Activated CD4-positive, alpha-beta T cell treated with anti-CD3 and anti-CD28 coated beads for 36 hours (primary cell): ENCODE measurements at regions not wholly inside any gene's neighbourhood (a gene's known extent, or its start where the extent isn't known, plus 50 kb on each side); places are given as distances from the start of the nearest gene placed in this dataset.

Source experiments
- ATAC-seq: fragments of 200-7000 bp; cut with Tn5 transposase; one replicate; pipeline ENCODE4 v1.10.0; 2021; ENCODE audit warnings: mild to moderate bottlenecking, moderate library complexity
- CTCF ChIA-PET: fragments of 350-600 bp; sonication (Branson Sonifier 250); formaldehyde crosslinking; loops from one replicate; lab custom pipeline; 2021; ENCODE audit warnings: antibody characterized with exemption; lab: Charles Lee
- POLR2A ChIA-PET: fragments of 350-600 bp; sonication (Branson Sonifier 250); formaldehyde crosslinking; loops from one replicate; lab custom pipeline; 2021; ENCODE audit warnings: antibody characterized with exemption, inconsistent platforms; lab: Charles Lee
- DNase-seq: peaks from one replicate; pipeline ENCODE4 v3.0.0-alpha.2; 2020
- H3K27ac Mint-ChIP-seq: one replicate; pipeline ENCODE4 v1.8.0; 2021; ENCODE audit warnings: mixed read lengths
- H3K27me3 Mint-ChIP-seq: one replicate; pipeline ENCODE4 v1.8.0; 2021; ENCODE audit warnings: mixed read lengths
- H3K36me3 Mint-ChIP-seq: one replicate; pipeline ENCODE4 v1.8.0; 2021; ENCODE audit warnings: low read depth, mixed read lengths
- H3K4me1 Mint-ChIP-seq: one replicate; pipeline ENCODE4 v1.8.0; 2021; ENCODE audit warnings: mixed read lengths
- H3K4me3 Mint-ChIP-seq: one replicate; pipeline ENCODE4 v1.8.0; 2021; ENCODE audit warnings: mild to moderate bottlenecking, moderate library complexity, mixed read lengths
- H3K9me3 Mint-ChIP-seq: one replicate; pipeline ENCODE4 v1.8.0; 2021; ENCODE audit warnings: low read depth, mixed read lengths
- intact Hi-C, 2 experiments: fragments of 100-400 bp; cut with DNase I in 1 of 2; cut with micrococcal nuclease in 1 of 2; formaldehyde crosslinking; loops; one replicate each; pipeline versions ENCODE4 v1.14.2 to v1.15.1; 2022 to 2024; cut with DNase I, micrococcal nuclease

GRCh38 chr10:84801916-84802315 lies 473.5 kb downstream of the CCSER2 start:
- ATAC-seq = no peak
- DNase-seq = no peak
- Mint-ChIP-seq H3K4me3 (no peak overlapping the region), H3K27me3 (peaks cover 7% of the 10 kb centered on the region), H3K27ac (no peak overlapping the region), H3K4me1 (no peaks in the 10 kb centered on the region), H3K36me3 (no peaks in the 10 kb centered on the region), H3K9me3 (no peaks in the 10 kb centered on the region)
- POLR2A ChIA-PET = no interaction called here
- CTCF ChIA-PET = no interaction called here
- intact Hi-C loops = no loop called here

DNA sequence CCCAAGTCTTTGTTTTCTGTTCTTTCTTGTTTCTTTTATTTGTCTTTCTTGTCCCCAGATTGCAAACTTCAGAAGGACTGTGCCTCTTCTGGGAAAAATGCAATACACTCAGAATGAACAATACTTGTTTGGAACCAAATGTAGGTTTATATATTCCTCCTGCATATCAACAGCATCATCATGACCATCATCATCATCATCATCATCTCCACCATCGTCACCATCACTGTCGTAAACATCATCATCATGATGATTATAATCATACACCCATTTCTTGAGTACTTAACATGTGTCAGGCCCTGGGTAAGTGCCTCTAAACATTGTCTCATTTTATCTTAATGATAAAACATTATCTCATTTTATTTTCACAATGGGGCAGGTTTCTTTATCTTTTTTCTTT lies 476.8 kb downstream of the CCSER2 start:
- Mint-ChIP-seq H3K4me1 (no peaks in the 10 kb centered on the region), H3K4me3 (no peak overlapping the region), H3K9me3 (no peaks in the 10 kb centered on the region), H3K27ac (no peak overlapping the region), H3K36me3 (no peaks in the 10 kb centered on the region), H3K27me3 (peaks cover 5% of the 10 kb centered on the region)
- CTCF ChIA-PET = no interaction called here
- ATAC-seq (no peak), DNase-seq (no peak)
- POLR2A ChIA-PET = no interaction called here
- intact Hi-C loops = no loop called here

DNA sequence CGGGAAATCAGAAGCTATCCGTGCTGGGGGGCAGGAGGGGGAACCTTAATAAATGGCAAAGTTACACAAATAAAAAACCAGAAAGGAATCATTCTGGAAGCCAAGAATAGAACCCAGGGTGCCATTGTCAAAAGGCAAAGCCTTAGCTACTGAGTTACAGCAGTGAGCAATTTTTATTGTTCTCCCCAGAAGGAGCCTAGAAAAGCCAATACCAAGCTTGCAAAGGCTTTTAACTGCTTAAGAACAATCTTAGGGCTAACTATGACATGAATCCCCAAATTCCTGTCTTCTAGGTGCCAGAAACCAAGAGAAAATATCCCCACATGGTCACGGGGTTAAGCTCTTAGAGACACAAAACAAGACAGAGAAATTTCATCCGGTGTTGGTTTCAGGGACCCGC lies 482.7 kb downstream of the CCSER2 start:
- Mint-ChIP-seq H3K36me3 (no peaks in the 10 kb centered on the region), H3K4me1 (no peaks in the 10 kb centered on the region), H3K9me3 (no peaks in the 10 kb centered on the region), H3K27ac (no peak overlapping the region), H3K4me3 (no peak overlapping the region), H3K27me3 (no peaks in the 10 kb centered on the region)
- DNase-seq = no peak
- intact Hi-C loops = no loop called here
- no peak for ATAC-seq
- ChIA-PET CTCF (no interaction called here), POLR2A (no interaction called here)

DNA sequence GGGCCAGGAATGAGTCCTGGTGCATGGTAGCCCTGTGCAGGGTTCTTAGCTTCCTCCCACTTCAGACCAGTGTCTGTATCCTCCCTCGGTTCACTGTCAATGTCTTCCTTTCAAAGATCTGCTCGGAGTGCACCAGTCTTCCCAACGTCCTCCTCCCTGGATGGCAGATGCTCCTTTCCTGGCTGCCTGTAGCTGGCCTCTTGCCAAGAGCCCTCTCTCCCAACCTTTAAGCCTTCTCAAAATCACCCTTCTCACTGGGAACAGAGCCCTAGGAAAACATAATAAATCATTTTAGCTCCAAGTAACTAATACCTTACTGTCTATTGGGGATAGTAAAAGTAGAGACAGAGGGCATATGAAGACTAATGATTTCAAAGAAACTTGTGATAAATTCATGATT lies 490.6 kb downstream of the CCSER2 start:
- no peaks in the 10 kb centered on the region for H3K9me3 Mint-ChIP-seq
- H3K4me3 Mint-ChIP-seq = no peak overlapping the region
- H3K27me3 Mint-ChIP-seq = peaks cover 4% of the 10 kb centered on the region
- no peaks in the 10 kb centered on the region for H3K36me3 Mint-ChIP-seq
- H3K4me1 Mint-ChIP-seq = no peaks in the 10 kb centered on the region
- ATAC-seq = no peak
- intact Hi-C loops = no loop called here
- ChIA-PET POLR2A (no interaction called here), CTCF (interaction anchor here (1.1 kb wide), 1 partner anchor 38 kb away, joined by 4 read pairs; no protein-coding TSS in a partner anchor)
- DNase-seq = no peak
- H3K27ac Mint-ChIP-seq = no peak overlapping the region

GRCh38 chr10:84820120-84820519 lies 491.7 kb downstream of the CCSER2 start:
- peaks cover 6% of the 10 kb centered on the region for H3K27me3 Mint-ChIP-seq
- no peak for DNase-seq
- H3K36me3 Mint-ChIP-seq = no peaks in the 10 kb centered on the region
- H3K27ac Mint-ChIP-seq = no peak overlapping the region
- no peak for ATAC-seq
- ChIA-PET CTCF (interaction anchor here (0.5 kb wide), 1 partner anchor 11 kb away, joined by 4 read pairs; no protein-coding TSS in a partner anchor), POLR2A (no interaction called here)
- no peaks in the 10 kb centered on the region for H3K4me1 Mint-ChIP-seq
- no peak overlapping the region for H3K4me3 Mint-ChIP-seq
- H3K9me3 Mint-ChIP-seq = no peaks in the 10 kb centered on the region
- intact Hi-C loops = no loop called here

- H3K4me1 Mint-ChIP-seq = no peaks in the 10 kb centered on the region
- H3K4me3 Mint-ChIP-seq = no peak overlapping the region
- H3K27me3 Mint-ChIP-seq = peaks cover 6% of the 10 kb centered on the region
- POLR2A ChIA-PET = no interaction called here
- H3K9me3 Mint-ChIP-seq = no peaks in the 10 kb centered on the region
- H3K36me3 Mint-ChIP-seq = no peaks in the 10 kb centered on the region
- no peak for DNase-seq
- ATAC-seq = no peak
- H3K27ac Mint-ChIP-seq = no peak overlapping the region
- CTCF ChIA-PET = no interaction called here
- intact Hi-C loops = no loop called here
These were observed 492.2 kb downstream of the CCSER2 start for GRCh38 chr10:84820596-84820995.

DNA sequence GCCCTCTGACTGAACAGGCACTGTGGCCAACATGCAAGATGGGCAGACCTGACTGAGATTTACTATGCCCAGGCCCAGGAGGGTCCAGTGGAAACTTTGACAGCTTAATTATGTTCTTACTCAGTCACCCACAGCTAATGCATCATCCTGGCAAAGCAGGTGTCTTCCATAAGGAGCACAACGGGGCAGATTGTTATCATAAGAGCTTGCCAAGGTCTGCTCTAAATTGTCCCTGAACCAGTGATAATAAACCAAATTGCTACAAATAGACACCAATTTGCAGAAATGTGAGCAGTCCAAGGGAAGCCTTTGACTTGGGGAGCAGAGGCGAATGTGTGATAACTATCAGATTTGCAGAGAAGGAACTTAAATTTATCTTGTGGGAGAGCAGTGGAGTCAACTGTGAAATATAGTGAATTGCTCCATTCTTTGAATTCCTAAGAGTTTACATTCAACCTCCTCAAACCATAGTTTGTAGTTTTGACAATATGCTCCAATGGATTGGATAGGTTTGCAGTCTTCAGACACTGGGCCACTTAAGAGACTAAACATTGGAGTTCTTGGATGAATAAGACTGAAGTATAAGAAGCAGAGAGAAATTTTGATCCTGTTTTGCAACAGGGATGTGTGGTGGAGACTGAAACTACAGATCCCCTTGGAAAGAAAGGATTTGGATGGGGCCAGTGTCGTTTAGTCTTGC lies 494.7 kb downstream of the CCSER2 start:
- H3K36me3 Mint-ChIP-seq = no peaks in the 10 kb centered on the region
- ATAC-seq = no peak
- no peaks in the 10 kb centered on the region for H3K4me1 Mint-ChIP-seq
- no peaks in the 10 kb centered on the region for H3K9me3 Mint-ChIP-seq
- H3K27me3 Mint-ChIP-seq = peaks cover 3% of the 10 kb centered on the region
- no peak overlapping the region for H3K4me3 Mint-ChIP-seq
- H3K27ac Mint-ChIP-seq = no peak overlapping the region
- no peak for DNase-seq
- CTCF ChIA-PET = no interaction called here
- POLR2A ChIA-PET = no interaction called here
- intact Hi-C loops = no loop called here

- no peak for ATAC-seq
- intact Hi-C loops = no loop called here
- H3K4me1 Mint-ChIP-seq = no peaks in the 10 kb centered on the region
- ChIA-PET POLR2A (no interaction called here), CTCF (interaction anchor here (0.6 kb wide), 1 partner anchor 677 kb away, joined by 3 read pairs; no protein-coding TSS in a partner anchor)
- H3K4me3 Mint-ChIP-seq = no peak overlapping the region
- H3K27ac Mint-ChIP-seq = no peak overlapping the region
- no peak for DNase-seq
- peaks cover 2% of the 10 kb centered on the region for H3K27me3 Mint-ChIP-seq
- no peaks in the 10 kb centered on the region for H3K9me3 Mint-ChIP-seq
- H3K36me3 Mint-ChIP-seq = no peaks in the 10 kb centered on the region
These were observed 496.1 kb downstream of the CCSER2 start for GRCh38 chr10:84824525-84824924.

DNA sequence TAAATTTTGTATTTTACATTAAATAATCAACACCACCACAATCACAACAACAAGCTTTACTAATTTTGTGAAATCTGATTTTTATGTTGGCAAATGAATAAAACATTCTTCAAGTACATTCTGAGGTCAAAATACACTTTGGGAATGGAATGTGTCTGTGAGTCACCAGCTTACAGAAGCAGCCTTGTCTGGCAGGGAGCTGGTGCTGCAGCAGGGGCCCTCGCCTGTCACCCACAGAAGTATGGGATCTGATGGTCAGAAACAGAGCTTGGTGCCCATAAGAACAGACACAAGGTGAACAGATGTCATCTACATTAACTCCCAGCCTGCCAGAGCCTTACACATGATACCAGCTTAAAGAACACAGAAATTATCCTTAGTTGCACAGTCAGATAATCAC lies 496.9 kb downstream of the CCSER2 start:
- intact Hi-C loops = no loop called here
- Mint-ChIP-seq H3K4me3 (no peak overlapping the region), H3K27ac (no peak overlapping the region), H3K4me1 (no peaks in the 10 kb centered on the region), H3K27me3 (peaks cover 2% of the 10 kb centered on the region), H3K36me3 (no peaks in the 10 kb centered on the region), H3K9me3 (no peaks in the 10 kb centered on the region)
- ChIA-PET POLR2A (no interaction called here), CTCF (no interaction called here)
- ATAC-seq (no peak), DNase-seq (no peak)

DNA sequence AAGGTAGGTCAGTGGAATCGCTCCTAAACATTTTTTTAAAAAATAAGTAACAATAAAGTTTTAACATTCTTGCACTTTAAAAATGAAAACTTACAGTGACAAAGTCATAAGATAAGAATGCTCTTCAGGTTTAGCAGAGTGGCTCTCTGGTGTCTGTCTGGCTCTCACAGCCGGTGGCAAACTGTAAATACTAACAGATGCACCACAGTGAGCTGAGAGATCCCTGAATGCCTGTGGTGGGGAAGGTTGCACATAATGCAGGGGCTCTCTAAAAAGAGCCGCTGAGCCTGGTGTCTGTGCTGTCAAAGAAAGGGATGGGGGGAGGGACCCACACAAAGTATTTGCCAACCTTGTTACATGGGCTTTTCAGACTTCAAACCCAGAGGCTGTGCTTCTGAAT lies 498.3 kb downstream of the CCSER2 start:
- Mint-ChIP-seq H3K9me3 (no peaks in the 10 kb centered on the region), H3K27me3 (peaks cover 2% of the 10 kb centered on the region), H3K36me3 (no peaks in the 10 kb centered on the region), H3K4me3 (no peak overlapping the region), H3K27ac (no peak overlapping the region), H3K4me1 (no peaks in the 10 kb centered on the region)
- intact Hi-C loops = no loop called here
- DNase-seq (no peak), ATAC-seq (no peak)
- ChIA-PET POLR2A (no interaction called here), CTCF (no interaction called here)

GRCh38 chr10:84829131-84829530 lies 500.7 kb downstream of the CCSER2 start:
- Mint-ChIP-seq H3K4me1 (no peaks in the 10 kb centered on the region), H3K36me3 (no peaks in the 10 kb centered on the region), H3K4me3 (no peak overlapping the region), H3K27me3 (peaks cover 2% of the 10 kb centered on the region), H3K9me3 (no peaks in the 10 kb centered on the region), H3K27ac (no peak overlapping the region)
- intact Hi-C loops = no loop called here
- POLR2A ChIA-PET = no interaction called here
- CTCF ChIA-PET = no interaction called here
- ATAC-seq (no peak), DNase-seq (no peak)

DNA sequence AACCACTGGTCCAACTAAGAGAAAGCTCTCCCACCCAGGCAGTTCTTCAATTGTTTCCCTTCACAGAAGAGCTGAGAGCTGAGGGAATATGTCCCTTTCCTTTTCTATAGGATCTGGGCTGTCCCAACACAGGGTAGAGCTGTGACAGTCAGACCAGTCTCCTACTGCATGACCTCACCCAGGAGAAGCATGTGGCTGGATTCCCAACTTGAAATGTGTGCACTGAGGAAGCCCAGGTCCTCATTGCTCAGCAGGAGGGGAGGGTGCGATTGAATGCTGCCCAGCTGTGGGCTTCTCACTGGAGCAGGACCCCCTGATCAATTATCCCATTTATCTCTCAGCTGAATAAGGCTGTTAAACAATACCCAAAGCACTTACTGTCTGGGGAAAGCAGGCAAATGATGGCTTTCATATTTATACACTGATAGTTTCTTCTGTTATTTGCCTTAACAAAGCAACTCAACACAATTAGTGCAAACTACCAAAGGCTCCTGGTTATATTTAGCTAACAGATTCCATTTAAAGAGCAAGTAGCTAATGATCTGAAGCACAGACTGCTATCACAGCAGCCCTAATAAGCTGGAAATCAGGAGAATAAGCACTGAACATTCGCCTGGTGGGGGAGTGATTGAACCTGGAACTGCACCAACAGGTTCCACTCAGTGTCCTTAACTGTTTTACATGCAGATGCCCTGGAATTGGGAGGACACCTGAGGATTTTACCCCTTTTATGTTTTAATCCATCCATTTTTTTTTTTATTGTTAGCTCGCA lies 508.8 kb downstream of the CCSER2 start:
- H3K27ac Mint-ChIP-seq = no peak overlapping the region
- POLR2A ChIA-PET = no interaction called here

More for the DNA sequence above, 508.8 kb downstream of the CCSER2 start:
- CTCF ChIA-PET = interaction anchor here (0.8 to 1.6 kb wide), 2 partner anchors 9 to 39 kb away, joined by 3 read pairs; no protein-coding TSS in a partner anchor
- H3K36me3 Mint-ChIP-seq = no peaks in the 10 kb centered on the region
- H3K4me3 Mint-ChIP-seq = no peak overlapping the region
- no peak for DNase-seq
- no peaks in the 10 kb centered on the region for H3K27me3 Mint-ChIP-seq
- no peak for ATAC-seq
- intact Hi-C loops = no loop called here
- H3K4me1 Mint-ChIP-seq = no peaks in the 10 kb centered on the region
- no peaks in the 10 kb centered on the region for H3K9me3 Mint-ChIP-seq
